ENCODE measurements at regions not wholly inside any gene's neighbourhood (a gene's known extent, or its start where the extent isn't known, plus 50 kb on each side); places are given as distances from the start of the nearest gene placed in this dataset.
"Not testable (repeated sequence)": the region's sequence is repeated elsewhere in the genome, so short reads cannot be mapped to it uniquely, and the experiment has no call there.

- DNase-seq (ENCODE audit: low read depth in 2 of 2), result no peak
Observed at GRCh38 chr6:71602385-71603007, 283.9 kb upstream of the RIMS1 start.

- DNase-seq (ENCODE audit: low read depth in 2 of 2), result no peak
Observed at GRCh38 chr6:71603021-71603420, 283.3 kb upstream of the RIMS1 start.

- DNase-seq (ENCODE audit: low read depth in 2 of 2), result no peak
Observed at GRCh38 chr6:71608646-71609045, 277.7 kb upstream of the RIMS1 start.

- DNase-seq (ENCODE audit: low read depth in 2 of 2), result no peak
Observed at GRCh38 chr6:71619836-71620235, 266.5 kb upstream of the RIMS1 start.

GRCh38 chr6:71621918-71622519, 264.3 kb upstream of the RIMS1 start:
- DNase-seq (ENCODE audit: low read depth in 2 of 2), result no peak

GRCh38 chr6:71642120-71642519, 244.2 kb upstream of the RIMS1 start:
- no peak for DNase-seq (ENCODE audit: low read depth in 2 of 2)

- no peak for DNase-seq (ENCODE audit: low read depth in 2 of 2)
Observed at GRCh38 chr6:71642793-71643192, 243.6 kb upstream of the RIMS1 start.

GRCh38 chr6:71645299-71645698, 241.1 kb upstream of the RIMS1 start:
- no peak for DNase-seq (ENCODE audit: low read depth in 2 of 2)

GRCh38 chr6:71649915-71650314, 236.4 kb upstream of the RIMS1 start:
- no peak for DNase-seq (ENCODE audit: low read depth in 2 of 2)

- DNase-seq (ENCODE audit: low read depth in 2 of 2), result no peak
Observed at GRCh38 chr6:71651636-71652035, 234.7 kb upstream of the RIMS1 start.

- DNase-seq (ENCODE audit: low read depth in 2 of 2), result no peak
Observed at GRCh38 chr6:71656121-71656520, 230.2 kb upstream of the RIMS1 start.

GRCh38 chr6:71665931-71666330, 220.4 kb upstream of the RIMS1 start:
- DNase-seq (ENCODE audit: low read depth in 2 of 2), result no peak

- DNase-seq (ENCODE audit: low read depth in 2 of 2), result no peak
Observed at GRCh38 chr6:71672876-71673275, 213.5 kb upstream of the RIMS1 start.

GRCh38 chr6:71675386-71675785, 211.0 kb upstream of the RIMS1 start:
- DNase-seq (ENCODE audit: low read depth in 2 of 2), result no peak

- DNase-seq (ENCODE audit: low read depth in 2 of 2), result no peak
Observed at GRCh38 chr6:71676298-71676697, 210.1 kb upstream of the RIMS1 start.

- DNase-seq (ENCODE audit: low read depth in 2 of 2), result no peak
Observed at GRCh38 chr6:71678091-71678490, 208.3 kb upstream of the RIMS1 start.

GRCh38 chr6:71681234-71681867, 205.0 kb upstream of the RIMS1 start:
- no peak for DNase-seq (ENCODE audit: low read depth in 2 of 2)

- not testable (repeated sequence) for DNase-seq (ENCODE audit: low read depth in 2 of 2)
Observed at GRCh38 chr6:71686021-71686677, 200.2 kb upstream of the RIMS1 start.

- DNase-seq (ENCODE audit: low read depth in 2 of 2), result no peak
Observed at GRCh38 chr6:71698702-71699101, 187.6 kb upstream of the RIMS1 start.

- DNase-seq (ENCODE audit: low read depth in 2 of 2), result no peak
Observed at GRCh38 chr6:71706523-71706922, 179.8 kb upstream of the RIMS1 start.

- no peak for DNase-seq (ENCODE audit: low read depth in 2 of 2)
Observed at GRCh38 chr6:71707059-71707458, 179.3 kb upstream of the RIMS1 start.

- DNase-seq (ENCODE audit: low read depth in 2 of 2), result no peak
Observed at GRCh38 chr6:71720705-71721104, 165.6 kb upstream of the RIMS1 start.

GRCh38 chr6:71721642-71722041, 164.7 kb upstream of the RIMS1 start:
- no peak for DNase-seq (ENCODE audit: low read depth in 2 of 2)
